ENCODE measurements at regions not wholly inside any gene's neighbourhood (a gene's known extent, or its start where the extent isn't known, plus 50 kb on each side); places are given as distances from the start of the nearest gene placed in this dataset.

GRCh38 chr4:33283818-33284217, 2563.6 kb downstream of the PCDH7 start:
- H2AFZ ChIP-seq (ENCODE audit: low read length) = no peak overlapping the region
- H3K36me3 ChIP-seq (ENCODE audit: insufficient read depth, low read length) = no peaks in the 10 kb centered on the region
- H4K20me1 ChIP-seq (ENCODE audit: insufficient read depth, low read length) = no peaks in the 10 kb centered on the region
- H3K4me3 ChIP-seq (ENCODE audit: low read depth, low read length, poor library complexity, severe bottlenecking) = no peak overlapping the region
- H3K79me2 ChIP-seq (ENCODE audit: insufficient read depth, low read length) = no peaks in the 10 kb centered on the region
- no peaks in the 10 kb centered on the region for H3K9me3 ChIP-seq (ENCODE audit: low read length)
- H3F3A ChIP-seq (ENCODE audit: insufficient read depth, low read length) = no peaks in the 10 kb centered on the region
- no peaks in the 10 kb centered on the region for H3K4me1 ChIP-seq (ENCODE audit: insufficient read depth, low read length, severe bottlenecking)
- H3K27ac ChIP-seq (ENCODE audit: low read depth, low read length, poor library complexity, severe bottlenecking) = no peak overlapping the region
- H3K4me2 ChIP-seq (ENCODE audit: low read length) = no peak overlapping the region
- H3K9me2 ChIP-seq (ENCODE audit: low read depth, low read length) = no peaks in the 10 kb centered on the region
- H3K27me3 ChIP-seq (ENCODE audit: insufficient read depth, low read length) = no peaks in the 10 kb centered on the region
- H3K9ac ChIP-seq (ENCODE audit: low read length) = no peak overlapping the region
- no peak for TF ChIP-seq EZH2 (IDR thresholded peaks at IDR 0.05; ENCODE audit: borderline replicate concordance, low read length)
- TF ChIP-seq, protein P1, sequence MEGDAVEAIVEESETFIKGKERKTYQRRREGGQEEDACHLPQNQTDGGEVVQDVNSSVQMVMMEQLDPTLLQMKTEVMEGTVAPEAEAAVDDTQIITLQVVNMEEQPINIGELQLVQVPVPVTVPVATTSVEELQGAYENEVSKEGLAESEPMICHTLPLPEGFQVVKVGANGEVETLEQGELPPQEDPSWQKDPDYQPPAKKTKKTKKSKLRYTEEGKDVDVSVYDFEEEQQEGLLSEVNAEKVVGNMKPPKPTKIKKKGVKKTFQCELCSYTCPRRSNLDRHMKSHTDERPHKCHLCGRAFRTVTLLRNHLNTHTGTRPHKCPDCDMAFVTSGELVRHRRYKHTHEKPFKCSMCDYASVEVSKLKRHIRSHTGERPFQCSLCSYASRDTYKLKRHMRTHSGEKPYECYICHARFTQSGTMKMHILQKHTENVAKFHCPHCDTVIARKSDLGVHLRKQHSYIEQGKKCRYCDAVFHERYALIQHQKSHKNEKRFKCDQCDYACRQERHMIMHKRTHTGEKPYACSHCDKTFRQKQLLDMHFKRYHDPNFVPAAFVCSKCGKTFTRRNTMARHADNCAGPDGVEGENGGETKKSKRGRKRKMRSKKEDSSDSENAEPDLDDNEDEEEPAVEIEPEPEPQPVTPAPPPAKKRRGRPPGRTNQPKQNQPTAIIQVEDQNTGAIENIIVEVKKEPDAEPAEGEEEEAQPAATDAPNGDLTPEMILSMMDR (IDR thresholded peaks at IDR 0.05; ENCODE audit: low read length) = no peak

DNA sequence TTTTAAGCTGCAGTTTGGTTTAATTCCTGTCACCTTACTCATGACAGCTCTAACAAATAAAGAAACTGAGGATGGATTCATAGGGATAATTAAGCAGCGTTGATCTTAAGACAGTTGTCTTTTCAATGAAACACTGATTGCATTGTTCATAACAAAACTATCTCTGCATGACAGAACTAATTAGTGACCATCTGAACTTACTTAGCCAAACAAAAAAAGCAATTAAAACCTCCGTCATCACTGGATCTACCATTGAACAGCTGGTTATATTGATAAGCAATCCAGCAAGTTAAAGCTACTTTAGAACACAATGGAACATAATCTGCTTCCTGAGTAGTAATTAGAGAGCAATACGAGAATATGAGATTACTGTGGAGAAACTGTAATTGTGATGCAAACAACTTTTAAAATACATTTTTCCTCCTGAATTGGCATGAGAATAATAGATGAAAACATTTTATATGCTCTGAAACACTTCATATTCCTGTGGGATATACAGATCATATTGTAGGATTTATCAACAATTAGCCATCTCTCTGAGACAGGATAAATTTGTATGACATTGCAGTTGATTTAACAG, 2576.8 kb downstream of the PCDH7 start:
- H3K4me1 ChIP-seq (ENCODE audit: insufficient read depth, low read length, severe bottlenecking) = no peaks in the 10 kb centered on the region
- TF ChIP-seq, protein P1 (IDR thresholded peaks at IDR 0.05; ENCODE audit: low read length) = no peak
- no peak for TF ChIP-seq EZH2 (IDR thresholded peaks at IDR 0.05; ENCODE audit: borderline replicate concordance, low read length)
- no peaks in the 10 kb centered on the region for H3F3A ChIP-seq (ENCODE audit: insufficient read depth, low read length)
- no peak overlapping the region for H3K9ac ChIP-seq (ENCODE audit: low read length)
- no peaks in the 10 kb centered on the region for H3K36me3 ChIP-seq (ENCODE audit: insufficient read depth, low read length)
- H4K20me1 ChIP-seq (ENCODE audit: insufficient read depth, low read length) = no peaks in the 10 kb centered on the region
- H3K9me2 ChIP-seq (ENCODE audit: low read depth, low read length) = no peaks in the 10 kb centered on the region
- no peak overlapping the region for H3K4me2 ChIP-seq (ENCODE audit: low read length)
- H3K27me3 ChIP-seq (ENCODE audit: insufficient read depth, low read length) = no peaks in the 10 kb centered on the region
- H2AFZ ChIP-seq (ENCODE audit: low read length) = no peak overlapping the region
- no peaks in the 10 kb centered on the region for H3K79me2 ChIP-seq (ENCODE audit: insufficient read depth, low read length)
- H3K27ac ChIP-seq (ENCODE audit: low read depth, low read length, poor library complexity, severe bottlenecking) = no peak overlapping the region
- no peaks in the 10 kb centered on the region for H3K9me3 ChIP-seq (ENCODE audit: low read length)
- H3K4me3 ChIP-seq (ENCODE audit: low read depth, low read length, poor library complexity, severe bottlenecking) = no peak overlapping the region

DNA sequence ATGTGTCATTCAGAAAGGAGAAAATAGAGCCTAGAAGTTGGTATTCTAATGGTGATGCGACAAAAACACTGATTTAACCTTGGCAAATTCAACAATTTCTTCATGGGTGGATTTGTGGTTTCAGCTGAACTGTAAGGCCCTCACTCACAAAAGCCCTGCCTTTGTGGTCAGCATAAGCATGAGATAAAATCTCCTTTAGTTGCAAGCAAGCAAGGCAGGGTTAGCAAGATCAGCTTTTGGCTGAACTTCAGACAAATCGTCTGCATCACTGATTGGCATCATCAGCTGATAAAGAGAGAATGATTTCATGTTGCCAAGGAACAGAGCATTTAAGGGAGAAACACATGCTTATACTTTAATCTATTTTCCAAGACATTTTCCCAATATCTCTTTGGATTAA, 2582.2 kb downstream of the PCDH7 start:
- no peak overlapping the region for H3K9ac ChIP-seq (ENCODE audit: low read length)
- H2AFZ ChIP-seq (ENCODE audit: low read length) = no peak overlapping the region
- TF ChIP-seq, protein P1 (IDR thresholded peaks at IDR 0.05; ENCODE audit: low read length) = no peak
- no peak for TF ChIP-seq EZH2 (IDR thresholded peaks at IDR 0.05; ENCODE audit: borderline replicate concordance, low read length)
- H4K20me1 ChIP-seq (ENCODE audit: insufficient read depth, low read length) = no peaks in the 10 kb centered on the region
- no peaks in the 10 kb centered on the region for H3K27me3 ChIP-seq (ENCODE audit: insufficient read depth, low read length)
- no peaks in the 10 kb centered on the region for H3K36me3 ChIP-seq (ENCODE audit: insufficient read depth, low read length)
- H3K4me1 ChIP-seq (ENCODE audit: insufficient read depth, low read length, severe bottlenecking) = no peaks in the 10 kb centered on the region
- H3F3A ChIP-seq (ENCODE audit: insufficient read depth, low read length) = no peaks in the 10 kb centered on the region
- H3K4me2 ChIP-seq (ENCODE audit: low read length) = no peak overlapping the region
- H3K4me3 ChIP-seq (ENCODE audit: low read depth, low read length, poor library complexity, severe bottlenecking) = no peak overlapping the region
- H3K79me2 ChIP-seq (ENCODE audit: insufficient read depth, low read length) = no peaks in the 10 kb centered on the region
- no peaks in the 10 kb centered on the region for H3K9me2 ChIP-seq (ENCODE audit: low read depth, low read length)
- no peak overlapping the region for H3K27ac ChIP-seq (ENCODE audit: low read depth, low read length, poor library complexity, severe bottlenecking)
- H3K9me3 ChIP-seq (ENCODE audit: low read length) = no peaks in the 10 kb centered on the region

All from OCI-LY1 (cell line).